ENCODE measurements at regions not wholly inside any gene's neighbourhood (a gene's known extent, or its start where the extent isn't known, plus 50 kb on each side); places are given as distances from the start of the nearest gene placed in this dataset.

DNA sequence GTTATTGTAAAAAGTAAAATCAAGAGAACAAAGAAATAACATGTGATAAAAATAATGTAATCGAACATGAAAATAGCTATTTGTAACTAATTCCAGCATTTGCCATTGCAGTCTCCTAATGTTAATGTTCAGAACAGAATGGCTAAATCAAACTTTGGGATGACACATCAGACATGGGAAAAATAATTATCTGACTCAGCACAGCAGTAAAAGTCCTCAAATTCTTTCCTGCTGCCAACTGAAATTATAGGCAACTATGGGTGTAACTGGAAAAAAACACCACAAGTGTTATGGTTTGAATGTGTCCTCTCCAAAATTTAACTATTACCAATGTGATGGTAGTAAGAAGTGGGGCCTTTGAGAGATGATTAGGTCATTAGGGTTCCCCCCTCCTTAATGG, 446.7 kb downstream of the C3orf38 start:
- TF ChIP-seq, protein P1, sequence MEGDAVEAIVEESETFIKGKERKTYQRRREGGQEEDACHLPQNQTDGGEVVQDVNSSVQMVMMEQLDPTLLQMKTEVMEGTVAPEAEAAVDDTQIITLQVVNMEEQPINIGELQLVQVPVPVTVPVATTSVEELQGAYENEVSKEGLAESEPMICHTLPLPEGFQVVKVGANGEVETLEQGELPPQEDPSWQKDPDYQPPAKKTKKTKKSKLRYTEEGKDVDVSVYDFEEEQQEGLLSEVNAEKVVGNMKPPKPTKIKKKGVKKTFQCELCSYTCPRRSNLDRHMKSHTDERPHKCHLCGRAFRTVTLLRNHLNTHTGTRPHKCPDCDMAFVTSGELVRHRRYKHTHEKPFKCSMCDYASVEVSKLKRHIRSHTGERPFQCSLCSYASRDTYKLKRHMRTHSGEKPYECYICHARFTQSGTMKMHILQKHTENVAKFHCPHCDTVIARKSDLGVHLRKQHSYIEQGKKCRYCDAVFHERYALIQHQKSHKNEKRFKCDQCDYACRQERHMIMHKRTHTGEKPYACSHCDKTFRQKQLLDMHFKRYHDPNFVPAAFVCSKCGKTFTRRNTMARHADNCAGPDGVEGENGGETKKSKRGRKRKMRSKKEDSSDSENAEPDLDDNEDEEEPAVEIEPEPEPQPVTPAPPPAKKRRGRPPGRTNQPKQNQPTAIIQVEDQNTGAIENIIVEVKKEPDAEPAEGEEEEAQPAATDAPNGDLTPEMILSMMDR (IDR thresholded peaks at IDR 0.05), result no peak
- TF ChIP-seq POLR2A (IDR thresholded peaks at IDR 0.05), result no peak

Data from transverse colon (tissue), 3 donors.